MM.1S (cell line): ENCODE measurements at regions not wholly inside any gene's neighbourhood (a gene's known extent, or its start where the extent isn't known, plus 50 kb on each side); places are given as distances from the start of the nearest gene placed in this dataset.
"Not testable (repeated sequence)": the region's sequence is repeated elsewhere in the genome, so short reads cannot be mapped to it uniquely, and the experiment has no call there.

ENCODE experiments used
- DNase-seq: peaks from one replicate; pipeline ENCODE4 v3.0.0-alpha.2; 2015
- H2AFZ ChIP-seq: fragments of 300-600 bp; sonication (generic); 2 replicates; pipeline ENCODE4 v1.6.0; 2016; ENCODE audit warnings: antibody characterized with exemption, low read length
- H3F3A ChIP-seq: fragments of 300-600 bp; sonication (generic); 2 replicates; pipeline ENCODE4 v1.6.1; 2016; ENCODE audit warnings: mild to moderate bottlenecking, antibody characterized with exemption, low read length, moderate library complexity, mixed read lengths; ENCODE audit not compliant: insufficient read depth
- H3K27ac ChIP-seq: fragments of 300-600 bp; sonication (generic); 2 replicates; pipeline ENCODE4 v1.5.1; 2016; ENCODE audit warnings: mild to moderate bottlenecking, low read length
- H3K27me3 ChIP-seq: fragments of 300-600 bp; sonication (generic); replicated peaks from 2 replicates; pipeline ENCODE4 v1.6.0; 2016; ENCODE audit warnings: low read length; ENCODE audit not compliant: insufficient read depth
- H3K36me3 ChIP-seq: fragments of 300-600 bp; sonication (generic); replicated peaks from 2 replicates; pipeline ENCODE4 v1.6.1; 2016; ENCODE audit warnings: mild to moderate bottlenecking, low read length, mixed read lengths; ENCODE audit not compliant: insufficient read depth
- H3K4me1 ChIP-seq: fragments of 300-600 bp; sonication (generic); 2 replicates; pipeline ENCODE4 v1.6.1; 2016; ENCODE audit warnings: low read length, mixed read lengths
- H3K4me2 ChIP-seq: fragments of 300-600 bp; sonication (generic); 2 replicates; pipeline ENCODE4 v1.6.0; 2016; ENCODE audit warnings: low read depth, low read length
- H3K4me3 ChIP-seq: fragments of 300-600 bp; sonication (generic); 2 replicates; pipeline ENCODE4 v1.5.1; 2016; ENCODE audit warnings: low read length, mixed read lengths
- H3K79me2 ChIP-seq: fragments of 300-600 bp; sonication (generic); 2 replicates; pipeline ENCODE4 v1.6.1; 2016; ENCODE audit warnings: mixed run types, low read length, mixed read lengths
- H3K9ac ChIP-seq: fragments of 300-600 bp; sonication (generic); 2 replicates; pipeline ENCODE4 v1.6.1; 2016; ENCODE audit warnings: low read length, mixed read lengths
- H3K9me2 ChIP-seq: fragments of 300-600 bp; sonication (generic); replicated peaks from 2 replicates; pipeline ENCODE4 v1.6.1; 2016; ENCODE audit warnings: mild to moderate bottlenecking, low read length, mixed read lengths; ENCODE audit not compliant: insufficient read depth
- H3K9me3 ChIP-seq: fragments of 300-600 bp; sonication (generic); replicated peaks from 2 replicates; pipeline ENCODE4 v1.6.1; 2016; ENCODE audit warnings: mild to moderate bottlenecking, low read length, mixed read lengths; ENCODE audit not compliant: insufficient read depth
- H4K20me1 ChIP-seq: fragments of 300-600 bp; sonication (generic); 2 replicates; pipeline ENCODE4 v1.6.1; 2016; ENCODE audit warnings: mild to moderate bottlenecking, low read length, moderate library complexity, mixed read lengths; ENCODE audit not compliant: insufficient read depth
- EZH2 ChIP-seq: fragments of 300-600 bp; sonication (generic); optimal IDR thresholded peaks from 2 replicates; pipeline ENCODE3; 2017; ENCODE audit warnings: low read depth, mild to moderate bottlenecking, antibody characterized with exemption, low read length, mixed read lengths
- EZH2phosphoT487 ChIP-seq: fragments of 300-600 bp; sonication (generic); IDR thresholded peaks from 2 replicates; pipeline ENCODE4 v1.6.1; 2018; ENCODE audit warnings: antibody characterized with exemption, low read length
- TF ChIP-seq, protein P1 (sequence below): fragments of 300-600 bp; sonication (generic); IDR thresholded peaks from 2 replicates; pipeline ENCODE4 v1.5.1; 2016; ENCODE audit warnings: antibody characterized with exemption, low read length, mixed read lengths

- Histone ChIP-seq H3K9ac (no peak overlapping the region), H4K20me1 (no peaks in the 10 kb centered on the region), H3K27ac (no peak overlapping the region), H3K36me3 (no peaks in the 10 kb centered on the region), H3F3A (no peaks in the 10 kb centered on the region), H3K27me3 (no peaks in the 10 kb centered on the region), H2AFZ (no peak overlapping the region), H3K9me2 (no peaks in the 10 kb centered on the region), H3K4me3 (no peak overlapping the region), H3K9me3 (no peaks in the 10 kb centered on the region), H3K4me2 (no peak overlapping the region), H3K79me2 (no peaks in the 10 kb centered on the region), H3K4me1 (no peaks in the 10 kb centered on the region)
- TF ChIP-seq EZH2 (no peak), EZH2phosphoT487 (no peak)
- TF ChIP-seq, protein P1, sequence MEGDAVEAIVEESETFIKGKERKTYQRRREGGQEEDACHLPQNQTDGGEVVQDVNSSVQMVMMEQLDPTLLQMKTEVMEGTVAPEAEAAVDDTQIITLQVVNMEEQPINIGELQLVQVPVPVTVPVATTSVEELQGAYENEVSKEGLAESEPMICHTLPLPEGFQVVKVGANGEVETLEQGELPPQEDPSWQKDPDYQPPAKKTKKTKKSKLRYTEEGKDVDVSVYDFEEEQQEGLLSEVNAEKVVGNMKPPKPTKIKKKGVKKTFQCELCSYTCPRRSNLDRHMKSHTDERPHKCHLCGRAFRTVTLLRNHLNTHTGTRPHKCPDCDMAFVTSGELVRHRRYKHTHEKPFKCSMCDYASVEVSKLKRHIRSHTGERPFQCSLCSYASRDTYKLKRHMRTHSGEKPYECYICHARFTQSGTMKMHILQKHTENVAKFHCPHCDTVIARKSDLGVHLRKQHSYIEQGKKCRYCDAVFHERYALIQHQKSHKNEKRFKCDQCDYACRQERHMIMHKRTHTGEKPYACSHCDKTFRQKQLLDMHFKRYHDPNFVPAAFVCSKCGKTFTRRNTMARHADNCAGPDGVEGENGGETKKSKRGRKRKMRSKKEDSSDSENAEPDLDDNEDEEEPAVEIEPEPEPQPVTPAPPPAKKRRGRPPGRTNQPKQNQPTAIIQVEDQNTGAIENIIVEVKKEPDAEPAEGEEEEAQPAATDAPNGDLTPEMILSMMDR, result no peak
- DNase-seq, result no peak
These were observed 246.5 kb downstream of the SLITRK2 start for GRCh38 chrX:146064156-146064555.

GRCh38 chrX:146090732-146091131 is 273.1 kb downstream of the SLITRK2 start:
- no peak for DNase-seq
- Histone ChIP-seq H3K9me2 (no peaks in the 10 kb centered on the region), H3K9me3 (no peaks in the 10 kb centered on the region), H3K36me3 (no peaks in the 10 kb centered on the region), H2AFZ (no peak overlapping the region), H3K9ac (no peak overlapping the region), H3K4me3 (no peak overlapping the region), H3F3A (no peaks in the 10 kb centered on the region), H3K27ac (no peak overlapping the region), H4K20me1 (no peaks in the 10 kb centered on the region), H3K4me1 (no peaks in the 10 kb centered on the region), H3K79me2 (no peaks in the 10 kb centered on the region), H3K4me2 (no peak overlapping the region), H3K27me3 (no peaks in the 10 kb centered on the region)
- TF ChIP-seq EZH2phosphoT487 (no peak), EZH2 (no peak)
- TF ChIP-seq, protein P1, result no peak

- no peaks in the 10 kb centered on the region for H3F3A ChIP-seq
- H3K79me2 ChIP-seq, result no peaks in the 10 kb centered on the region
- no peak overlapping the region for H3K27ac ChIP-seq
- H3K36me3 ChIP-seq, result no peaks in the 10 kb centered on the region
- no peak for DNase-seq
- no peak for TF ChIP-seq EZH2
- no peak for TF ChIP-seq EZH2phosphoT487
- TF ChIP-seq, protein P1, result no peak
- no peak overlapping the region for H3K9ac ChIP-seq
- no peaks in the 10 kb centered on the region for H3K4me1 ChIP-seq
- H4K20me1 ChIP-seq, result no peaks in the 10 kb centered on the region
- H3K4me2 ChIP-seq, result no peak overlapping the region
- no peak overlapping the region for H3K4me3 ChIP-seq
- H3K9me3 ChIP-seq, result no peaks in the 10 kb centered on the region
- no peak overlapping the region for H2AFZ ChIP-seq
- H3K27me3 ChIP-seq, result no peaks in the 10 kb centered on the region
- H3K9me2 ChIP-seq, result no peaks in the 10 kb centered on the region
These were observed 291.7 kb downstream of the SLITRK2 start for GRCh38 chrX:146109362-146109761.

- not testable (repeated sequence) for H3K79me2 ChIP-seq, H3K4me3 ChIP-seq, H3K9me2 ChIP-seq, H3K27ac ChIP-seq, H3F3A ChIP-seq, H3K4me2 ChIP-seq, H3K27me3 ChIP-seq, H3K36me3 ChIP-seq, DNase-seq, H4K20me1 ChIP-seq, H3K4me1 ChIP-seq, H2AFZ ChIP-seq, H3K9ac ChIP-seq, H3K9me3 ChIP-seq
These were observed 301.4 kb downstream of the SLITRK2 start for GRCh38 chrX:146119074-146119473.
